ENCODE measurements at regions not wholly inside any gene's neighbourhood (a gene's known extent, or its start where the extent isn't known, plus 50 kb on each side); places are given as distances from the start of the nearest gene placed in this dataset.

- no peak overlapping the region for H3K4me3 ChIP-seq
Measured at GRCh38 chr13:104715111-104715510, 1648.9 kb upstream of the SLC10A2 start.

GRCh38 chr13:104705031-104705750 lies 1639.0 kb upstream of the SLC10A2 start:
- intact Hi-C loops (cut with DNase I) = no loop called here
- DNase-seq (no peak), ATAC-seq (no peak)
- no peaks in the 10 kb centered on the region for H3K36me3 ChIP-seq (replicated peaks in 1 of 2; ENCODE audit: insufficient read depth in 1 of 2, low read depth in 2 of 2)
- no peaks in the 10 kb centered on the region for H3K27me3 ChIP-seq
- no peak for TF ChIP-seq CTCF (IDR thresholded peaks at IDR 0.05)
- no peak for TF ChIP-seq POLR2A (IDR thresholded peaks at IDR 0.05)
- H3K27ac ChIP-seq = no peak overlapping the region
- WGBS, 2 donors = 73 to 82% methylated on average over 7 of the region's 7 CpGs
- H3K9me3 ChIP-seq = no peaks in the 10 kb centered on the region
- no peaks in the 10 kb centered on the region for H3K4me1 ChIP-seq
- no peak overlapping the region for H3K4me3 ChIP-seq

More at GRCh38 chr13:104715111-104715510, 1648.9 kb upstream of the SLC10A2 start:
- intact Hi-C loops (cut with DNase I) = no loop called here
- Histone ChIP-seq H3K4me1 (no peaks in the 10 kb centered on the region), H3K27me3 (no peaks in the 10 kb centered on the region), H3K9me3 (no peaks in the 10 kb centered on the region), H3K36me3 (replicated peaks in 1 of 2; ENCODE audit: insufficient read depth in 1 of 2, low read depth in 2 of 2) (no peaks in the 10 kb centered on the region), H3K27ac (no peak overlapping the region)
- ATAC-seq = no peak
- TF ChIP-seq POLR2A (IDR thresholded peaks at IDR 0.05) (no peak), CTCF (IDR thresholded peaks at IDR 0.05) (no peak)
- no peak for DNase-seq

GRCh38 chr13:104701591-104701990 lies 1635.4 kb upstream of the SLC10A2 start:
- ATAC-seq (no peak), DNase-seq (no peak)
- intact Hi-C loops (cut with DNase I) = no loop called here
- Histone ChIP-seq H3K9me3 (no peaks in the 10 kb centered on the region), H3K4me3 (no peak overlapping the region), H3K36me3 (replicated peaks in 1 of 2; ENCODE audit: insufficient read depth in 1 of 2, low read depth in 2 of 2) (no peaks in the 10 kb centered on the region), H3K4me1 (no peaks in the 10 kb centered on the region), H3K27me3 (no peaks in the 10 kb centered on the region), H3K27ac (no peak overlapping the region)
- 53 to 64% methylated on average over 3 of the region's 3 CpGs for WGBS, 2 donors
- TF ChIP-seq CTCF (IDR thresholded peaks at IDR 0.05) = no peak
- no peak for TF ChIP-seq POLR2A (IDR thresholded peaks at IDR 0.05)

- ATAC-seq = no peak
- intact Hi-C loops (cut with DNase I) = no loop called here
Measured at GRCh38 chr13:104694397-104694796, 1628.2 kb upstream of the SLC10A2 start.

More at GRCh38 chr13:104694397-104694796, 1628.2 kb upstream of the SLC10A2 start:
- no peak for TF ChIP-seq POLR2A (IDR thresholded peaks at IDR 0.05)
- no peak for TF ChIP-seq CTCF (IDR thresholded peaks at IDR 0.05)
- DNase-seq = no peak
- H3K27me3 ChIP-seq = no peaks in the 10 kb centered on the region
- H3K4me1 ChIP-seq = no peaks in the 10 kb centered on the region
- H3K36me3 ChIP-seq (replicated peaks in 1 of 2; ENCODE audit: insufficient read depth in 1 of 2, low read depth in 2 of 2) = no peaks in the 10 kb centered on the region
- no peak overlapping the region for H3K4me3 ChIP-seq
- no peaks in the 10 kb centered on the region for H3K9me3 ChIP-seq
- H3K27ac ChIP-seq = no peak overlapping the region
